GM19455 (cell line): ENCODE measurements at regions not wholly inside any gene's neighbourhood (a gene's known extent, or its start where the extent isn't known, plus 50 kb on each side); places are given as distances from the start of the nearest gene placed in this dataset.
A peak's percentile ranks its signal among the peaks of the same experiment; 100 is the strongest.
"Not testable (repeated sequence)": the region's sequence is repeated elsewhere in the genome, so short reads cannot be mapped to it uniquely, and the experiment has no call there.

ENCODE experiments used
- ATAC-seq: cut with Tn5 transposase; IDR thresholded peaks from one replicate; pipeline ENCODE4 v1.9.1; 2021; ENCODE audit not compliant: unreplicated experiment

DNA sequence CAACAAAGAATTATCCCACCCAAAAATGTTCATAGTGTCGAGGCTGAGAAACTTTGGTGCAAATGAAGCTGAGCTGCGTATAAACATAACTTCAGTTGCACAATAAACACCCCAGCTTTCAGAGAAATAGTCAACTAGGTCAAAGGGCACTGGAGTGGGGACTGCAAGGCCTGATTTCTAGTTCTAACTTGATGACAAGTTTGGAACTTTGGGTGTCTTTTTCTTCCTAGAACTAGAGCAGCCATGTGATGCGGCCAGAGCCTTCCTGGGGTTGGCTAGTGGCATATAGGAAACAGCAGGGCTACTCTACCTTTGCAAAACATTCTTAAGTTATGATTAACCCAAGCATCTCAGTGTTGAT, 298.4 kb upstream of the AMIGO2 start:
- ATAC-seq: no peak

DNA sequence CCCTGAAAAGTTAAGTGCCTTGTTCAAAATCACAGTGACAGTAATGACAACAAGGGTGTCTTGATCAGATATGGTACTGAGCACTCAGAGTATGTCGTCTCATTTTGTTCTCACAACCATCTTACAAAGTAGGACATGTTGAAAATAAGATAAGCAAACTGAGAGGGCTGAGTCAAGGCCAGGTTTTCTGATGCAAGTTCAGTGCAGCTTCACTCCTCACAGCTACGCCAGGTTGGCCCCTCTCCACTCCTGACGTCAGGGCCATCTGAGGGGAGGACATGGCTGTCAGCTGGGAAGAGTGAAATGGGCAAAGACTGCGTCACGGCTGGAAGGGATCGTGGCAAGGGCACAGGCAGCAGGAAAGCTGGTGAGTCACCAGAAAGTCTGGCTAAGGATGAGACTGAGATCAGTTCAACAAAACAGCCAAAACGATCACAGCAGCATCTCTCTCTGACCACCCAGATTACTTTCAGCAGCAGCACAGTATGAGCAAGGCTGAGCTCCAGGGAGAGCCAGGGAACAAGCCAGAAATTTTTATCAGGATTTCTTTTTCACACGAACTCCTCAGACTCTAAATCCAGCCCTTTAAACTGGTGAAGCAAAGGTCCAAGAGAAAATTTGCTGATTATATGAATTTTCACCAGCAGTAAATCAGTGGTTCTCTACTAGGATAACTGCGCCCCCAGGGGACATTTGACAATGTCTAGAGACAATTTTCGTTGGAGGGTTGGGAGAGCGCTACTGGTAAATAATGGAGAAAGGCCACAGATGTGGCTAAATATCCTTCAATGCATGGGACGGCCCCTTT, 297.9 kb upstream of the AMIGO2 start:
- ATAC-seq: no peak

DNA sequence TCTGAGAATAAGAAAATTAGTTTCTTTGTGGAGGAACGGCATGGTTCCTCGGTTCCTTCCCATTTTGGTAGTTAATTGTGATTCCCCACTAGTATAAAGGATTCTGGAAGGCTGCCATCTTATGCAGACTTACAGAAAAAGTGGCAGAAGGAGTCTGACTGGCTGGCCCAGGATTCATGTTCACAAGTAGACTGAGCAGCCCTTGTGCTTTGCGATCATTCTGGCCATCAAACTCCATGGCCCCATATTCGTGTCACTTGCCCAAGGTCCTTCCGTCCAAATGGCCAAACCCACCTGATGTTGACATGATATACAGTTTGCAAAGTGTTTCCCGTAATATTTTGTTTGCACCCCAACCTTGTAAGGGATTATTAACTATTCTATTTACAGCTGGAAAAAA, 297.2 kb upstream of the AMIGO2 start:
- no peak for ATAC-seq

DNA sequence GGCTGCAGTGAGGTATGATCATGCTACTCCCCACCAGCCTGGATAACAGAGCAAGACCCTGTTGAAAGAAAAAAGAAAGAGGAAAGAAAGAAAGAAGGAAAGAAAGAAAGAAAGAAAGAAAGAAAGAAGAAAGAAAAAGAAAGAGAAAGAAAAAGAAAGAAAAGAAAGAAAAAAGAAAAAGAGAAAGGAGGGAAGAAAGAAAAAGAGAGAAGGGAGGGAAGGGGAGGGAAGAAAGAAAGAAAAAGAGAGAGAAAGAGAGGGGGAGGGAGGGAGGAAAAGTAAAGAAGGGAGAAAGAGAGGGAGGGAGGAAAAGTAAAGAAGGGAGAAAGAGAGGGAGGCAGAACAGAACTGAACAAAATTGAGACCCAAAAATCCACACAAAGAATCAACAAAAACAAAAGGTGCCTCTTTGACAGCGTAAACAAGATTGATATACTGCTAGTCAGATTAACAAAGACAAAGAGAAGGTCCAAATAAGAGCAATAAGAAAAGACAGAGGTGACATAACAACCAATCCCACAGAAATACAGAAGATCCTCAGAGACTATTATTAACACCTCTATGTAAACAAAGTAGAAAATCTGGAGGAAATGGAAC, 293.9 kb upstream of the AMIGO2 start:
- no peak for ATAC-seq

DNA sequence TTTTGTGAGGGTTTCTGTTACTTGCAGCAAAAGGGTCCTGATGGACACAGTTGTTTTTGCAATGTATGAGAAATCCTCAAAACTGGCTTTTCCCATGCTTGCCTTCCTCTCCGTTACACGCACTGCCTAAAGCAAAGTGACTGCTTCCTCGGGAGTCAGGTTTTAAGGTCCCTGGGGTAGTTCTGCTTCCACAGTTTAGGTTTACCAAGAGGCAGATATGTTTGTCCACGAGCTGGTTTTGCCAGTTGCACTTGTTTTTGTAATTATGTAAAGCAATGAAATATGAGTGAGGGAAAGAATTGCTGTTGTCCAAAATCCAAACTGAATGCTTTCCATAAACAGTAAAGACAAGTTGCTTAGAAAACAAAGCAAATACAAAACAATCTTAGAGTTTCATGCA, 290.7 kb upstream of the AMIGO2 start:
- no peak for ATAC-seq

DNA sequence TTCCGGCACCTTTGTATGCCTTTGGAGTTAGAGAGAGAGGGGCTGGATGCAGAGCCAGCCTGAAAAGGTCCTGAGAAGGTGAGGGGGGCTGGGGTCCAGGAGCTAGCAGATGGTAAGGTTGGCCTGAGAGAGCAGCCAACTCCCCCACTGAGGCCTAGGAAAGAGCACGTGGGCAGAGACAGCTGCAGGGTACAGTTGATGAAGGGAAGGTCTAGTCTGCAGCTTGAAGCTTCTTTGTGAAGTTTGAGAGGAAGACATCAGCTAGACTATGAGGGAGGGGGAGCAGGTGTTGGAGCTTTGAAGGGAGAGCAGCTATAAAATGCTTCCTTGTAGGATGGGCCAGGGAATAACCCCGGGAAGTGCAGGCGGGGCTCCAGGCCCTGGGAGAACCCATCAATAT, 289.3 kb upstream of the AMIGO2 start:
- no peak for ATAC-seq

DNA sequence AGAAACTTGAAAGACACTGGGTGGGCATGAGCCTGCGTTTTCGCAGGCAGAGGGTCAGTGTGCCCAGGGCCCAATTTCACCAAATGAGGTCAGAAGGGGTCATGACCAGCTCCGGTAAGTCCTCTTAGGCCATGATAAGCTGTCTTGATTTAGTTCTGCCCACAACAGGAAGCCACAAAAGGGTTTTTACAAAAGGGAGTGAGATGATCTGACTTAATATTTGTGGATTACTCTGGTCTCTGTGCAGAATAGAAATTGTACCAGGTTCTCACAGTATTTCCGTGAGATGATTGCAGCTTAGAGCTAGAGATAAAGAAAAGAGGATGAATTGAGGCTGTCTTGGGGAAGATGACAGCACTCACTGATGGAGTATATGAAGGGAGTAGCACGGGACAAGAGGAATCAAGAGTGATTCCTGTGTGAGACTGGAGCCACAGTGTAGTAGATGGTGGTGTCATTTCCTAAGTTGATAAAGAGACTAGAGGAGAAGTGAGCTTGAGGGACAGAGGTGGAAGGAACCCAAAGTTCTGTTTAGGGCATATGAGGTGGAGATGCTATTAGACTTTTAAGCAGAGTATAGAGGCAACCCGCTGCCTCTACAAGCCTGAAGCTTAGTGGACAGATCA, 288.3 kb upstream of the AMIGO2 start:
- no peak for ATAC-seq

DNA sequence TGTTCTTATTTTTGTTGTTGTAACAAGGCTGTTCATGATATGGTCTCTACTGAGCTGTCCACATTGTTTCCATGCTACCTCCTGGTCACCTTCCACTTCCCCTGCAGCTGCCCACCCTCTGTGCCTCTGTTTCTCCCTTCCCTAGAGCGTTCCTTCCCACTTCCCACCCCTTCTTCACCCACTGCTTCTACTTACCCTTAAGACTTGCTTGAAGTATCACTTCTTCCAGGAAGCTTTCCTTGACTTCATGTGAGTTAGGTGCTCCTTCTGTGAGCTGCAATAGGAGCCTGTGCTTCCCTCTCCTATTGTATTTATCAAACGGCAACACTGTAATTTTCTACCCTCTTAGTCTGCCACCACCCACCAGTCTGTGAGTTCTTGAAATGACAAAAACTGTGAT, 286.8 kb upstream of the AMIGO2 start:
- ATAC-seq: no peak

DNA sequence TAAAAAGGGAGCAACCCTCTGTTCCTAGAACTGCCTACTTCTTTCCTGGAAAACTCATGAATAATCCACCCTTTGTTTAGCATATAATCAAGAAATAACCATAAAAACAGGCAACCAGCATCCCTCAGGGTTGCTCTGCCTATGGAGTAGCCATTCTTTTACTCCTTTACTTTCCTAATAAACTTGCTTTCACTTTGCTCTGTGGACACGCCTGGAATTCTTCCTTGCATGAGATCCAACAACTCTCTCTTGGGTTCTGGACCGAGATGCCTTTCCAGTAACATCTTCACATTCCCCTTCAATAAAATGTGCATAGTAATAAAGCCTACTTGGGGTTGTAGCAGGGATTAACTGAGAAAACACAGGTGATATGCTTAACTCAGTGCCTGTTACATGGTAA, 286.4 kb upstream of the AMIGO2 start:
- no peak for ATAC-seq

DNA sequence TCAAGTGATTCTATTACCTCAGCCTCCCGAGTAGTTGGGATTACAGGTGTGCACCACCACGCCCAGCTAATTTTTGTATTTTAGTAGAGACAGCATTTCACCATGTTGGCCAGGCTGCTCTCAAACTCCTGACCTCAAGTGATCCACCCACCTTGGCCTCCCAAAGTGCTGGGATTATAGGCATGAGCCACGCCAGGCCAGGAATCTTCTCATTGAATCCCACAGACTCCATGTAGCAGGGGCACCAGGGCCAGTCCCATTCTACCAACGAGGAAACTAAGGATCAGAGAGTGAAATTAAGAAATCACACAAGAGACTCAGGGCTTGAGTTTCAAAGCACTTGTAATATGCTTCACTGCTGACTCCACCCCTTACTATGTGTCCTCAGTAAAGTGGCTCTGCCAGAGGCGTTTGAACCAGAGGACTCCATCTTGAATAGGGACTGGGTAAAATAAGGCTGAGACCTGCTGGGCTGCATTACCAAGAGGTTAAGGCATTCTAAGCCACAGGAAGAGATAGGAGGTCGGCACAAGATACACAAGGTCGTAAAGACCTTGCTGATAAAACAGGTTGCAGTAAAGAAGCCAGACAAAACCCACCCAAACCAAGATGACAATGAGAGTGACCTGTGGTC, 285.8 kb upstream of the AMIGO2 start:
- ATAC-seq: not testable (repeated sequence)

DNA sequence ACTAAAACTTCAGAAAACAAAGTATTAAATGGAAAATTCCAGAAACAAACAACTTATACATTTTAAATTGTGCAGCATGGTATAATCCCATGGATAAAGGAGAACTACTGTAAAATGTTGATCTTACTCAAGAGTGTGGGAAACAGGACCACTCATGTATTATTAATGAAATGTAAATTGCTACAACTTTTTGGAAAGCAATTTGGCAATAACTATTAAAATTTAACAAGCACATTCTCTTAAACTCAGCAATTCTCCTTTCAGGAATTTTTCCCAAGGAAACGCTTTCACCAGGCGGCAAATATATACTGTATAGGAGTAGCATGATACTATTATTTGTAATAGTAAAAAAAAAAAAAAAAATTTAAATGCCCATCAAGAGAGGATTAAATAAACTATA, 284.5 kb upstream of the AMIGO2 start:
- ATAC-seq: no peak

DNA sequence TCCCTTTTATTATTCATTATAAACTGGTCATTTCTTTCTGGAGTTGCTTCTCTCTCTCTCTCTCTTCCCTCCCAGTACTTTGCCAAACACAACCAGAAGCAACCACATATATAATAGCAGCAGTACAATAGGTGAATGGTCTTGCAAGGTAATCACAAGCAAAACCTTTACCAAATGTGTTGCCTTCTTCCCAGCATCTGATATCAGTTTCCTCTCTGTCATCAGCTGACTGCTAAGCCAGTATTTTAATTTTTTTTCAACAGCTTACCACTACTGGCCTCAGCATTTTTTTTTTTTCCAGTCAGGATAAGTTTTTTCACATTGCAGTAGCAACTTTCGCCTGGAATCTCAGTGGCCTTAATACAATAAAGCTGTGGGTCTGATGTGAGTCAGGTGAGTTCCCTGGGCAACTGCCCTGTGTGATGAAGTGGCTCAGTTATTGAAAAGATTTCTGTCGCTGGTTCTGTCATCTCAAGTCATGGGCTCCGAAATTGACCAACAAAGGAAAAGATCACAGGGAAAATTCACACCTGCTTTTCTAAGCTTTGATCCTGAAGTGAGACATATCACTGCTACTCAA, 282.5 kb upstream of the AMIGO2 start:
- ATAC-seq: no peak

DNA sequence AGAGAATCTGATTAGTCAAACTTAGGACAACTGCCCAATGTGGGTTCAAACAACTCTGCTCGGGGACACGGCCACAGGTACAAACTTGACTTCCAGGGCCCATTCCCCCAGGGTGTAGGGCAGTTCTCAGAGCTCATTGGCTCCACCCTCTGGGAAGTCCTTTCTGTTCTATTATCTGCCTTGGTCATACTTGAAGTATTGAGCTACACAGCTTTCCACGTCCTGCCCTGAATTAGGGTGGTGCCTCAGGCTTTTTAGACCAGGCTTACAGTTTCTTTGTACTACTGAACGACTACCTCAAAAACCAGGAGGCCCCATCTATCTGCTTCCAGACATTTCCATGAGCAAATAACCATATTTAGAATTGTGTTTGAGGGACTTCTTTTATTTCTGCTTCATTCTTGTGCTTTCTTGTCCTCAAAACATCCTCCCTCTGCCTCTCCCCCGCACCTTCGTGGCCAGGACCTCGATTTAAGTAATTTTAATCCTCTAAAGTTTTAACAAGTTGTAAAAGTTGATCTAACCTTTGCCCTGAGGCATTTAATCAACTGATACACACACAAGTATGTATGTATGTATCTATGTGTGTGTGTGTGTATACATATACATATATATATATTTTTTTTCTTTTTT, 281.7 kb upstream of the AMIGO2 start:
- ATAC-seq: peak; percentile 84

DNA sequence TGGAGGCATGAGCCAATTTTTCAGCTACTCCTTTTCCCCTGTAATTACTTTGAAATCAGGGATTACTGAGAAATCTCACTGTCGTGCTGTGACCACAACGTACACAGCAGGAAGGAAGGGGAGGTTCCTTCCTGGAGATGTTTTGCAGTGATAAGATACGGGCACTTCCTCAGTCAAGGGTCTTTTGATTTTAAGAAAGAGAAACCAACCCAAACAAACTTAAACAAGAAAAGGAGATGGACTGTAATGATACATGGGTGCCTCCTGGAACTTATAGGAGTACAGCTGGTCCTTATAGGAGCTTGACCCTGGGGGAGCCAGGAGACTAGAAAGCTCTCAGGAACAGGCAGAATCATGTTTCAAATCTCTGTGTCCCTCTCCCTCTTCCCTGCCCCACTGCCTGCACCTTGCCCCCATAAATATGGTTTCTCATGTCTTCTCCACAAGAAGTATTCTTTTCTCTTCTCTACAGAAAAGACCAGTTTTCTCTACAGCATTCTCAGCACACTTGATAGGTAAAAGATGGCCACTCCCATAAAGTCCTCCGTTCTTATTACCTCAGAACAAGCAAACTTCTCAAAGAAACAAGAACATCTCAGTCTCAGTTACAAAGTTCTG, 281.1 kb upstream of the AMIGO2 start:
- peak; percentile 35 for ATAC-seq

DNA sequence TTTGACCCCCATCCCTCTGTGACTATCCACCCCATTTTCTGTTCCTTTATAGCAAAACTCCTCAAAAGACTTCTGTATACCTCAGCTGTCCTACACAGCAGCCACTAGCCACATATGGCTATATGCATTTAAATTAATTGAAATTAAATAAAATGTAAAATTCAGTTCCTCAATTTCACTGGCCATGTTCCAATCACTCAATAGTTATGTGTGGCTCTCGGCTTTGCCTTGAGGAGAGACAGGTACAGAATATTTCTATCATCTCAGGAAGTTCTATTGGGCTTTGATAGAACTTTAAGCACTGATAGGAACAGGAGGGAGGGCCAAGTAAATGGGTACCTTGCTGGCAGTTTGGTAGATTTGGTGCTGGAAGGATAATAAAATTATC, 280.3 kb upstream of the AMIGO2 start:
- ATAC-seq: no peak

DNA sequence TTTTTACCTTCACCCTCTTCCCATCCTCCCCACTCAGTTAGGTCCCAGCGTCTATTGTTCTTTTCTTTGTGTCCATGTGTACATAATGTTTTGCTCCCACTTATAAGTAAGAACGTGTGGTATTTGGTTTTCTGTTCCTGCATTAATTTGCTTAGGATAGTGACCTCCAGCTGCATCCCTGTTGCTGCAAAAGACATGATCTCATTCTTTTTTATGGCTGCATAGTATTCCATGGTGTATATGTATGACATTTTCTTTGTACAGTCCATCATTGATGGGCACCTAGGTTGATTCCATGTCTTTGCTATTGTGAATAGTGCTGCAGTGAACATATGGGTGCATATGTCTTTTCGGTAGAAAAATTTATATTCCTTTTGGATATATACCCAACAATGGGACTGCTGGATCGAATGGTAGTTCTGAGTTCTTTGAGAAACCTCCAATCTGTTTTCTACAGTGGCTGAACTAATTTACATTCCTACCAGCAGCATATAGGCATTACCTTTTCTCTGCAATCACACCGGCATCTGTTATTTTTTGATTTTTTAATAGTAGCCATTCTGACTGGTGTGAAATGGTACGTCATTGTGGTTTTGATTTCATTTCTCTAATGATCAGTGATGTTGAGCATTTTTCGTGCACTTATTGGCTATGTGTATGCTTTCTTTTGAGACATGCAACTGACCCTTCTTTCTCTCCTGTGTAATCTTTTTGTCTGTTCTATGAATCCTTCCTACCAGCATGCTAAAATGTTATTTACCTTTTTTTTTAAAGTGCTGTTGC, 279.7 kb upstream of the AMIGO2 start:
- no peak for ATAC-seq

DNA sequence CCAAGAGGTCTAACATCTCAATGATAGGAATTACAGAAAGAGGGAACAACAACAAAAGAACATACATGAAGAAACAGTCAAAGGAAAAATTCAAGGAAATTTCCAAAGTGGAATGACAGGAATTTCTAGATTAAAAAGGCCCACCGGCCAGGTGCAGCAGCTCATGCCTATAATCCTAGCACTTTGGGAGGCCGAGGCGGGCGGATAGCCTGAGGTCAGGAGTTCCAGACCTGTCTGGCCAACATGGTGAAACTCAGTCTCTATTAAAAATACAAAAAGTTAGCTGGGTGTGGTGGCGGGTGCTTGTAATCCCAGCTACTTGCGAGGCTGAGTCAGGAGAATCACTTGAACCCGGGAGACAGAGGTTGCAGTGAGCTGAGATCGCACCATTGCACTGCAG, 277.2 kb upstream of the AMIGO2 start:
- not testable (repeated sequence) for ATAC-seq

DNA sequence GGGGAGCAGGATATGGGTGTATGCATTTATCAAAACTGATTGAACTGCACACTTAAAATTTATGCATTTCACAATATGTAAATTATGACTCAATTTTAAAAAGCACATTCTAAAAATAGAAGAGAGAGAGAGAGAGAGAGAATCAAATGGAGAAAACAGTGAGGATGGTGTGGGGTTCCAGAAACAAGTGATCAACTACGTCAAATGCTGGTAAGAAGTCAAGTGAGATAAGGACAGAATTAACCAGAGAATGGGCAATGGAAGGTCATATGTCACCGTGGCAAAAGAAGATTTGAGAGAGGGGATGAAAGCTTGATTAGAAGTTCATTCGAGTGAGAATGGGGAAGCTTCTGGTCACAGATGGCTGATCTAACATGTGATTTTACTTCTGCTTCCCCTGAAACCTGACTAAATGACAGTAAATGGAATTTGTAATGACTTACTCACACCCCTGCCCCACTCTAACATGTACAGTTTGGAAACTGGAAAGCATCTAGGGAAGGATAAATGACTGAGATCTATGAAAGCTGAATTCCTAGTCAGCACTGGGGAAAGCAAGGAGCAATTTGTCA, 276.5 kb upstream of the AMIGO2 start:
- ATAC-seq: no peak

DNA sequence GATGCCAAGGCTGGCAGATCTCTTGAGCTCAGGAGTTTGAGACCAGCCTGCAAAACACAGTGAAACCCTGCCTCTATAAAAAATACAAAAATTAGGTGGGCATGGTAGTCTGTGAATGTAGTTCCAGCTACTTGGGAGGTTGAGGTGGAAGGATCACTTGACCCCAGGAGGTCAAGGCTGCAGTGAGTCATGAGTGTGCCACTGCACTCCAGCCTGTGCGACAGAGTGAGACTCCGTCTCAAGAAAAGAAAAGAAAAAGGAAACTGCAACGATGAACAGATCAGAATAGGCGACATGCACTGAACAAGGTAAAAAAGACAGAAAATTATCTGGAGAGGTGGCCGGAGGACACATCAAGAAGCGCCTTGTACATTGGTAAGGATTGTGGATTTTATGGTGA, 273.7 kb upstream of the AMIGO2 start:
- no peak for ATAC-seq

DNA sequence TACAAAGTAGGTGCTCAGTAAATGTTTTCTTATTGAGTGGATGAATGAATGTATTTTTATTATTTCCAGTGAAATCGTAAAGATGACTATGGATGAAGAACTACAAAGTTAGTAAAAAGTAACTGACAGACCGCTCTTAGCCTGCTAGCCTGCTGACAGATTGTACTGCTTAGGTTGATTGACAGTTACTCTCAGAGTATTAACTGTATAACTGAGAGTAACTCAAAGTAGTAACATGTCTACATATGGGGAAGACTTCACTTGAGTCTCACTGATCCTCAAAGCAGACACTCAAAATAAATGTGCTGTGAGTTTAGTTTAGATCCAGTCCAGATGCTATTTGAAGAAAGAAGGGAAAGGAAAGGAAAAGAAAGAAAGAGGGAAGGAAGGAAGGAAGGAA, 272.3 kb upstream of the AMIGO2 start:
- no peak for ATAC-seq
